ENCODE measurements at regions not wholly inside any gene's neighbourhood (a gene's known extent, or its start where the extent isn't known, plus 50 kb on each side); places are given as distances from the start of the nearest gene placed in this dataset.
A peak's percentile ranks its signal among the peaks of the same experiment; 100 is the strongest.

GRCh38 chr1:38608202-38608864 lies 251.2 kb downstream of the RRAGC start:
- no peak overlapping the region for H3K4me3 Mint-ChIP-seq
- peak; percentile 93 for DNase-seq (ENCODE audit: low spot score)
- ATAC-seq: peak; percentile 97
- H3K4me1 Mint-ChIP-seq: peaks cover 10% of the 10 kb centered on the region
- H3F3A ChIP-seq (replicated peaks; ENCODE audit: low read depth): no peaks in the 10 kb centered on the region
- H3K9me2 ChIP-seq (ENCODE audit: insufficient read depth): no peaks in the 10 kb centered on the region
- H3K4me3 ChIP-seq: peak overlapping the region; percentile 5; the same call in 1 of the 2 replicates
- no peak overlapping the region for H3K27ac ChIP-seq (ENCODE audit: low read depth)
- no peaks in the 10 kb centered on the region for H4K20me1 ChIP-seq (replicated peaks; ENCODE audit: insufficient read depth)
- TF ChIP-seq CREB1 (CRISPR knock-in tag; IDR thresholded peaks at IDR 0.05; ENCODE audit: low read depth) (0 out of 2 replicates have a peak, but pooled peaks have one; percentile 13), EZH2 (IDR thresholded peaks at IDR 0.05; ENCODE audit: low read depth, unreplicated experiment) (no peak)
- TF ChIP-seq, protein P1, sequence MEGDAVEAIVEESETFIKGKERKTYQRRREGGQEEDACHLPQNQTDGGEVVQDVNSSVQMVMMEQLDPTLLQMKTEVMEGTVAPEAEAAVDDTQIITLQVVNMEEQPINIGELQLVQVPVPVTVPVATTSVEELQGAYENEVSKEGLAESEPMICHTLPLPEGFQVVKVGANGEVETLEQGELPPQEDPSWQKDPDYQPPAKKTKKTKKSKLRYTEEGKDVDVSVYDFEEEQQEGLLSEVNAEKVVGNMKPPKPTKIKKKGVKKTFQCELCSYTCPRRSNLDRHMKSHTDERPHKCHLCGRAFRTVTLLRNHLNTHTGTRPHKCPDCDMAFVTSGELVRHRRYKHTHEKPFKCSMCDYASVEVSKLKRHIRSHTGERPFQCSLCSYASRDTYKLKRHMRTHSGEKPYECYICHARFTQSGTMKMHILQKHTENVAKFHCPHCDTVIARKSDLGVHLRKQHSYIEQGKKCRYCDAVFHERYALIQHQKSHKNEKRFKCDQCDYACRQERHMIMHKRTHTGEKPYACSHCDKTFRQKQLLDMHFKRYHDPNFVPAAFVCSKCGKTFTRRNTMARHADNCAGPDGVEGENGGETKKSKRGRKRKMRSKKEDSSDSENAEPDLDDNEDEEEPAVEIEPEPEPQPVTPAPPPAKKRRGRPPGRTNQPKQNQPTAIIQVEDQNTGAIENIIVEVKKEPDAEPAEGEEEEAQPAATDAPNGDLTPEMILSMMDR (conservative IDR thresholded peaks at IDR 0.05; ENCODE audit: low read depth in 2 of 2): peak; percentile 77 to 93
- H2AFZ ChIP-seq: peak overlapping the region; percentile 79; the same call in 1 of the 2 replicates
- no peaks in the 10 kb centered on the region for H3K79me2 ChIP-seq (replicated peaks; ENCODE audit: insufficient read depth)
- peaks cover 54% of the 10 kb centered on the region for H3K27me3 ChIP-seq (ENCODE audit: insufficient read depth)
- no peak overlapping the region for H3K27ac Mint-ChIP-seq
- H3K9me3 Mint-ChIP-seq: no peaks in the 10 kb centered on the region
- peaks cover 17% of the 10 kb centered on the region for H3K27me3 Mint-ChIP-seq (ENCODE audit: insufficient read depth, low read depth, poor library complexity)
- peaks cover 10% of the 10 kb centered on the region for H3K4me1 ChIP-seq (ENCODE audit: insufficient read depth)
- H3K4me2 ChIP-seq: peak overlapping the region; percentile 68
- no peaks in the 10 kb centered on the region for H3K36me3 Mint-ChIP-seq (ENCODE audit: low read depth)
- no peaks in the 10 kb centered on the region for H3K36me3 ChIP-seq (ENCODE audit: insufficient read depth)

DNA sequence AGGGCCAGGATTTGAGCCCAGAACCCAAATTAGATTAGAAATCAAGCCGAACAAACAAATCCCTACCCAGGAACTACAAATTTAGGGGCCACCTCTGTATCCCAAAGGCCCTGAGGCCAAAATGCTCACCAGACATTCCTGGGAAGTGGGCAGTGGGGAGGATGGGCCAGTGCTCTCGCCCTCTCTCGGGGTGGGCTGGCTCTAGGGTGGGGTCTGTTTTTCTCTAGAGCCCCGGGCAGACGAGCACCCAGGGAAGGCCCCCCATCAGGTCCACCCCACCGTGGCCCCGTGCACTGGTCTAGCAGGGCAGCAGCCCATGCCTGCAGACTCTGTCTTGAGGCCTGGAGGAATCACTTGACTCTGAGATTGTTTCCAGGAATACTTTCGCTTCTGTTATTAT lies 252.0 kb downstream of the RRAGC start:
- H3F3A ChIP-seq (replicated peaks; ENCODE audit: low read depth): no peaks in the 10 kb centered on the region
- no peaks in the 10 kb centered on the region for H3K9me3 Mint-ChIP-seq
- no peak overlapping the region for H2AFZ ChIP-seq
- H3K27ac Mint-ChIP-seq: no peak overlapping the region
- H3K27me3 ChIP-seq (ENCODE audit: insufficient read depth): peaks cover 62% of the 10 kb centered on the region
- no peaks in the 10 kb centered on the region for H4K20me1 ChIP-seq (replicated peaks; ENCODE audit: insufficient read depth)
- H3K36me3 ChIP-seq (ENCODE audit: insufficient read depth): no peaks in the 10 kb centered on the region
- no peak overlapping the region for H3K27ac ChIP-seq (ENCODE audit: low read depth)
- peak overlapping the region; percentile 68; the same call in 1 of the 2 replicates for H3K4me2 ChIP-seq
- H3K4me1 Mint-ChIP-seq: peaks cover 10% of the 10 kb centered on the region
- ATAC-seq (no peak), DNase-seq (ENCODE audit: low spot score) (no peak)
- H3K4me1 ChIP-seq (ENCODE audit: insufficient read depth): peaks cover 10% of the 10 kb centered on the region
- H3K4me3 Mint-ChIP-seq: no peak overlapping the region
- H3K79me2 ChIP-seq (replicated peaks; ENCODE audit: insufficient read depth): no peaks in the 10 kb centered on the region
- no peak overlapping the region for H3K4me3 ChIP-seq
- peaks cover 17% of the 10 kb centered on the region for H3K27me3 Mint-ChIP-seq (ENCODE audit: insufficient read depth, low read depth, poor library complexity)
- H3K36me3 Mint-ChIP-seq (ENCODE audit: low read depth): no peaks in the 10 kb centered on the region
- no peaks in the 10 kb centered on the region for H3K9me2 ChIP-seq (ENCODE audit: insufficient read depth)
- TF ChIP-seq ZNF462 (CRISPR knock-in tag; IDR thresholded peaks at IDR 0.05) (no peak), ZNF331 (CRISPR knock-in tag; IDR thresholded peaks at IDR 0.05; ENCODE audit: low read depth) (no peak), CREB1 (CRISPR knock-in tag; IDR thresholded peaks at IDR 0.05; ENCODE audit: low read depth) (no peak), JUNB (IDR thresholded peaks at IDR 0.05; ENCODE audit: unreplicated experiment) (no peak), POLR2AphosphoS5 (IDR thresholded peaks at IDR 0.05; ENCODE audit: low read depth) (no peak), NANOG (IDR thresholded peaks at IDR 0.05; ENCODE audit: borderline replicate concordance) (no peak), ZNF114 (CRISPR knock-in tag; IDR thresholded peaks at IDR 0.05) (no peak), ETS1 (IDR thresholded peaks at IDR 0.05) (no peak), EZH2 (IDR thresholded peaks at IDR 0.05; ENCODE audit: low read depth, unreplicated experiment) (no peak), EZH2phosphoT487 (IDR thresholded peaks at IDR 0.05; ENCODE audit: unreplicated experiment) (no peak)

Measured in GM23338 (cell line).